A172 (cell line): ENCODE measurements at regions not wholly inside any gene's neighbourhood (a gene's known extent, or its start where the extent isn't known, plus 50 kb on each side); places are given as distances from the start of the nearest gene placed in this dataset.
A peak's percentile ranks its signal among the peaks of the same experiment; 100 is the strongest.

Experiments used
- DNase-seq: peaks from one replicate; pipeline ENCODE4 v3.0.0-alpha.2; 2015; ENCODE audit warnings: low spot score

DNA sequence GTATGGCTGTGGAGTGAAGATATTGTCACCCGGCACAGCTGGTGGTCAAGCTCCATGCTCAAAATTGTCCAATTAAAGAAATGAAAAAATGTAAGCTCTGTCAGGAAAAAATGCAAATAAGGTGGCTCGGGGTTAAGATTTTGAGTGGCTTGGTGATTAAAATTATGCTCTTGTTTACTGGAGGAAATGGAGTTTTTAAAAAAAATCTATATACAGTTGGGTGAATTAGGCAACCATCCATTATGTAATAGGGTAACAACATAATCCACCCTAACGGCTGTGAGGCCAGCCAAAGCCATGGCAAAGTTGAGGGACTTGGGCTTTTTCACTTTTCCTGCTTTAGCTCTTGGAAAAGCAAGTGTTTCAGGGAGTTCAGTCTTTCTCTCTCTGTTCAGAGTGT, 260.8 kb upstream of the HABP2 start:
- no peak for DNase-seq

DNA sequence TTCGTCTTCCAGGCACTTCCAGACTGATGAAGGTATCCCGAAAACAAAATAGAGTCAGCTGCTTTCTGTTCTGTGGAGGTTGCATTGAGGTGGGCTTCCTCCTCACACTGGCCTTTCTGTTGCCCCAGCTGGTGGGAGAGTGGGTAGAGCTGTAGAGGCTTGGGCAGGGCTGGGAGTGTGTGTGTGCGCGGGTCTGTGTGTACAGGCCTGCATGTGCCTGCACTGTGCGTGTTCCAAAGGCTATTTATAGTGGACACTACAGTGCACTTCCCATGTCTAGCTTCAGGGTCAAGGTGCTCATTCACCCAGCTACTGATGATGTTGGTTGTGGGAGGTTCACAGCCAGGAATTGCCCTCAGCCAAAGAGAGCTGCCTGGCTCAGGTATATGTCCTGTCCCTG, 260.1 kb upstream of the HABP2 start:
- no peak for DNase-seq

DNA sequence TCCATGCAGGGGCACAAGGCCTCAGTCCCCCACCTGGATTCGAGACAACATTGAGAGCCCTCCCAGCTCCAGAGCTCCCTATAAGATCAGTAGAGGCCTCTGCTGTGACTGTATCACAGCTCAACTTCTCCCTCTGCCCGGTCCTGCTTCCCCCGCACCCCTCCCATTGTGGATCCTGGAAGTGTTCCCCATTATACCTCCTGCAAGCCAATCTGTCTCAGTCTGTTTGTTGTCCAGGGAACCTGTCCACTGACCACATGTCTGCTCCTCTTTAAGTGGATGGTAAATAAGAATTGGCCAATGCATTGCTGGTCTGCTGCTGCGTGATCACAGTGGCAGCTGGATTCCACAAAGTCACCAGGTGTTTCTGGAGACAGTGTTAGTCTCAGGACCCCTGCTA, 259.7 kb upstream of the HABP2 start:
- no peak for DNase-seq

DNA sequence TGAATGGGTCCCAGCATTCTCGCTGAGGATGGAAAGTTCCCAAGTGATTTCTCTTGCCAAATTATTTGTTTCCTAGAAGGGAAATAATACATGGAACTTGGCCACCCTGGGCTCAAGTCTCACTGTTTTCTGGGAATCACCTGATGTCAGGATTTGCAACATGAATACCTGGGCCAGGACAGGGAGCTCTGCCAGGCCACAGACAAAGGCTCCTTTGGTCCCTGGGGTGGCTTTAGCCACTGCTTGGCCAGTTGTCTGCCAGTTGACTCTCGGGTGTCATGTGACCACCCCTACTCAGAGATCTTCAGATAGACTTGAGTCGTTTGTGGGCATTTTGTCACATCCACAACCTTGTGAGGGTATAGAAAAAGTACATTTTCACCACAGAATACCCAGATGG, 258.0 kb upstream of the HABP2 start:
- DNase-seq = no peak

DNA sequence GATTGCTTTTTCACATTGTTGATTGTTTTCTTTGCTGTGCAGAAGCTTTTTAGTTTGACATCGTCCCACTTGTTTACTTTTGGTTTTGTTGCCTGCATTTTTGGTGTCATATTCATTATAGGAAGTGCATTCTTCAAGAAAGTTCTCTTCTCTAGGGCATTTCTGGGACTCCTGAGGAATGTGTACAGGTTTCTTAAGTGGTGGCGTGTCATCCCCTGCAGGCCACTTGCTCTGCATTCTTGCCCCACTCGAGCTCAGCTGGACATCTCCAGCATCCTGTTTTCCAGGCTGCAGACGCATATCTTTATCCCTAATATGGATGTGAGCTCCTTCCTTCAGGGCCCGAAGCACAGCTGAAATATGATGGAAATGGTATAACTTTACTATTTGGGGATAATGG, 255.6 kb upstream of the HABP2 start:
- peak; percentile 72 for DNase-seq

GRCh38 chr10:113298616-113299015, 254.2 kb upstream of the HABP2 start:
- DNase-seq = no peak

GRCh38 chr10:113300201-113300600, 252.7 kb upstream of the HABP2 start:
- DNase-seq = no peak

GRCh38 chr10:113300617-113301016, 252.2 kb upstream of the HABP2 start:
- DNase-seq = no peak

GRCh38 chr10:113301342-113301984, 251.4 kb upstream of the HABP2 start:
- DNase-seq = no peak

DNA sequence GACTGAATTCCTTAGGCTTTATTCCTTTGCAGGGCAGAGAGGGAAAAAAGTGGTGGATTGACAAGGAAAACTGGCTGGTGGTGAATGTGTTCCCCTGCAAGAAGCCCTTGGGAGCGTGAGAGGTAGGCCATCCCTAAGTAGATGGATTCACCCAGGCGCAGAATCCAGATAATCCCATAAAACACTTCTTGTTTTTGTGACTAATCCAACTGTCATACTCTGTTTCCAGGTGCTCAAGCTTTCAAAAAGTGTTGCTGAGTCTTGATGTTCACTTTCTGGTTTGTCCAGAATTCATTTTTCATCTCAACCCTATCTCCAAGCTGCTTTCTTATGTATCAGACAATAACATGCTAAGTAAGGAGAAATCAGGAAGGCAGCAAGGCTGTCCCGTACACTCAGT, 250.8 kb upstream of the HABP2 start:
- no peak for DNase-seq

DNA sequence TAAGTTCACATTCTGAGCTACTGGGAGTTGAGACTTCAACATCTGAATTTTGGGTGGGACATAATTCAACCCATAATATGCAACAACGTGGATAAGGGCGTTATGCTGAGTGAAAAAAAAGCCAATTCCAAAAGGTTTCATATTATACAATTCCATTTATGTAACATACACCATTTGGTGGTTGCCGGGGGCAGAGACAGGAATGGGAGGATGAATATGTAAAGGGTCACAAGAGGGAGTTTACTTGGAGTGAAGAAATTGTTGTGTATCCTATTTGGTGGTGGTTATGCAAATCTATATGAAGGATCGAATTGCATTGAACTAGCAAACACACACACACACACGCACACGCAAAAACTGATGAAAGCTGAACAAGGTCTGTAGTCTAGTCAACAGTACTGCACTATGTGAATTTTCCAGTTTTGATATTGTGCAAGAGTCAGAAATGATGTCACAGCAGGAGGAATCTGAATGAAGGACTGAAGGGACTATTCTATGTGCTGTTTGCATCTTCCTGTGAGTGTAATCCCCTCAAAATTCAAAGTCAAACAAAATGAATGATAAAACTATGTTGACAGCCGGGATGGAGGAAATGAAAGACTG, 249.2 kb upstream of the HABP2 start:
- no peak for DNase-seq

DNA sequence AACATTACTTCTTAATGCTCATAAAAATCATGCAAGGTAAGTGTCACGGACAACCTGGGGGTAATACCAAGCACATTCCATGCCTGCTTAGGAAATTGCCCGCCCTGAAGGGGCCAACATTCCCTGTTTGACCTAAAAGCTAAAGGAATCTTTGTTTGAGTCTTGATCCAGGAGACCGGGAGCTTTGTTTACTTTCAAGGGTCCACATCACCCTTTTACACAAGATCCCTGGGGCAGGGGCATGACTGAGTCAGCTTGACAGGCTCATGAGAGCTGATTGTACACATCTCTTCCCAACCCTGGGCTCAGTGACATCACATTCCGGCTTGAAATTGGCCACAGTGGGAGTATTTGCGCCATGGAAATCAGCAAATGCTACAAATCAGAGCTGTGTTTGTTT, 248.1 kb upstream of the HABP2 start:
- DNase-seq = no peak

GRCh38 chr10:113305871-113306270, 247.0 kb upstream of the HABP2 start:
- DNase-seq = peak; percentile 17

DNA sequence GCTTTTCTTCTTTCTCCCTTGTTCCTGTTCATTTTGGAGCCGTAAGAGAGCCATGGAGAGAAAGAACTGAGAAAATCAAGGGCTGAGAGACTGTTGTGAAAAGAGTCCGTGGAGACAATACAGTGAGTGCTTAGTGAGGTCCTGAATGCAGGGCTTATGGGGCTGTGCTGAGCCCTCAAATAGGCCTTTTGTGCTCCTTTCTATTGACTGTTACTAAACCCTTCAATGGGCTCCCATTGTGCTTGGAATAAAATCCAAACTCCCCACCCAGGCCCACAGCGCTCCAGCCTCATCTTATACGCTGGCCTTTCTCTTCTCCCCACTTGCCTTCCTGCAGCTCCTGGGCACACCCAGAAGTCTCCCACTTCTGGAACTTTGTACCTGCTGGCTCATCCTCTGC, 243.1 kb upstream of the HABP2 start:
- DNase-seq = no peak

DNA sequence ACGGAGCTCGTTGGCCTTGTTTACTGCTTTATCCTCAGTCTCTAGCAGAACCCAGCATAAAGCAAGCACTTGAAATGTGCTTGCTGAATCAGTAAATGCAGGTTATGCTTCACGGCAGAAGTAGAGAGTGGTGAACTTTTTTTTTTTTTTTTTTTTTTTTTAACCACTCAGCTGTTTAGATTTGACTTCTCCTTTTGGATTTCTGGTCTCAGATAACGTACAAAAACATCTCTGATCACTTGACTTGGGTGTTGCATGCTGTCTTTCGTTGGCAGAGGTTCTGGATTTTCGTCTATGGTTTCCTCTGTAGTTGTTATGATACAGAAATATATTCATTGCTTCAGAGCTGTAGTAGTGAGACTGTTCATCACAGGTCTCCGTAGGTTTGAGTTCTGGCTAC, 242.5 kb upstream of the HABP2 start:
- no peak for DNase-seq

GRCh38 chr10:113313048-113313602, 239.7 kb upstream of the HABP2 start:
- no peak for DNase-seq

DNA sequence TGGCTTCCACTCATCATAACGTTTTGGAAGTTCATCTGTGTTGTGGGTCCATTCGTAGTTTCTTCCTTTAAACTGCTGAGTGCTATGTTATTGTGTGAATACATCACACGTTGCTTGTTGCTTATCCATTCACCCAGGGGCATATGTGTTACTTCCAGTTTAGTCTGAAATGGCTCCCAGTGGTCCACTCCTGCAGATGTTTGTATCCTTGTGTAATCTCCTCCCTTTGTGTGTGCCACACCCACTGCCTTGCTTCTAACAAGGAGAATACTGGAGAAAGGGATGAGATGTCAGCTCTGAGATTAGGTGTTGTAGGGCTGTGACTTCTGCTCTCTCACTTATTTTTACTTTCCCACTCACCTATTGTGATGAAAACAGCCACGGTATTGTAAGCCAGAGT, 239.1 kb upstream of the HABP2 start:
- DNase-seq = no peak

DNA sequence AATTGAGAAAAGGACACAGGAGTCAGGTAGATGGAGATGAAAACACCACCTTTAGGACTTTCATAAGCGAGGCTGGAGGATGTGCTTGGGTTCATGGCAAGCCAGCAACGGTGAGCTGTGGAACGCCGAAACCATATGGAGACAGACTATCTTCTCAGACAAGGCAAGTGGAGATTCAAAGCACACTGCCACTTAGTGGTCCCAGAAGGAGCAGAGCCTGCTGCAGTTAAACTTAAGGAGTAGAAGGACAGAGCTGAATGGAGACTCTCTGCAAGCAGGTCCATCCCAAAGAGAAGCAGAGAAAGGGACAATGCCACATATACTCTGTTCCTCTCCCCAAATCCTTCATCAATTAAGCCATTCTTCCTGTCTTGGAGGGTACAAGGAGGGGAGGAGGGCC, 236.3 kb upstream of the HABP2 start:
- DNase-seq = no peak

GRCh38 chr10:113317489-113317888, 235.4 kb upstream of the HABP2 start:
- no peak for DNase-seq

- peak; percentile 21 for DNase-seq
Observed at GRCh38 chr10:113319479-113319878, 233.4 kb upstream of the HABP2 start.

GRCh38 chr10:113320211-113320610, 232.6 kb upstream of the HABP2 start:
- DNase-seq = no peak

- DNase-seq = no peak
Observed at GRCh38 chr10:113320987-113321386, 231.9 kb upstream of the HABP2 start.

DNA sequence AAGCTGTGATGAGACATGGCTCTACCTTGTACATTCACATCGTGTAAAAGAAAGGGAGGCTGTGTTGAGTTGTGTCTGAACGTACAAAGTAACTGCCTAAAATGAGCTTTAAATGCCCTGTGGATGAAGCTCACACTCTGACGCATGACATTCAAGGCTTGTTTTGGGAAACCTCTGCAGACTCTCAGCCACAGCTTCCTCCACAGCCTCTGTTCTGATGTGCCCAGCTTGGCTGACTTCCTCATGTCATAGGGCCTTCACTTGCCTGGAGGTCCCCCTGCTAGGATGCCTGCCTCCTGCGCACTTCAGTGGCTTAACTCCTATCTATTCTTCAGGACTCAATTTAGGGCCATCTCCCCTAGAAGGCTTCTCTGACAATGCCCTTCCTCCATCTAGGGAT, 230.0 kb upstream of the HABP2 start:
- no peak for DNase-seq

DNA sequence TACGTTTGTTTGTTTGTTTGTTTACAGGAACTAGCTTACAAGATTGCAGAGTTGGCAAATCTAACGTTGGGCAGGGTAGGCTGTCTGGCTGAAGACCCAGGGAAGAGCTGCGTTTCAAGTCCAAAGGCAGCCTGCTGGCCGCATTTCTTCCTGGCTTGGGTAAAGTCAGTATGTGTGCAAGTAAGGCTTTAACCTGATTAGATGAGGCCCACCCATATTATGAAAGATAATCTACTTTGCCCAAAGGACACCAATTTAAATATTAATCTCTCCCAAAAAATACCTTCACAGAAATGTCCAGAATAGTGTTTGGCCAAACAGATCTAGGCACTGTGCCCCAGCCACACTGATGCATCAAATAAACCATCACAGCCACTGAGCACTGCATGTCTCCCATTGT, 228.9 kb upstream of the HABP2 start:
- DNase-seq = no peak
